ENCODE measurements at regions not wholly inside any gene's neighbourhood (a gene's known extent, or its start where the extent isn't known, plus 50 kb on each side); places are given as distances from the start of the nearest gene placed in this dataset.

- H3K36me3 Mint-ChIP-seq, result no peaks in the 10 kb centered on the region
- Histone ChIP-seq H3F3A (ENCODE audit: low read depth) (no peaks in the 10 kb centered on the region), H3K4me2 (no peak overlapping the region), H4K20me1 (ENCODE audit: low read depth) (no peaks in the 10 kb centered on the region), H3K4me3 (no peak overlapping the region), H3K27me3 (no peaks in the 10 kb centered on the region), H3K9me3 (ENCODE audit: low read depth) (no peaks in the 10 kb centered on the region), H3K4me1 (no peaks in the 10 kb centered on the region), H3K27ac (no peak overlapping the region), H3K9ac (no peak overlapping the region), H2AFZ (replicated peaks) (no peak overlapping the region), H3K79me2 (ENCODE audit: low read depth) (no peaks in the 10 kb centered on the region), H3K36me3 (no peaks in the 10 kb centered on the region)
- H3K4me1 Mint-ChIP-seq, result peaks cover 3% of the 10 kb centered on the region
- H3K27me3 Mint-ChIP-seq (ENCODE audit: insufficient read depth, low read depth), result peaks cover 7% of the 10 kb centered on the region
- H3K4me3 Mint-ChIP-seq, result no peak overlapping the region
- H3K9me3 Mint-ChIP-seq, result no peaks in the 10 kb centered on the region
- H3K27ac Mint-ChIP-seq, result no peak overlapping the region
- no peak for TF ChIP-seq CTCF (IDR thresholded peaks at IDR 0.05)
- DNase-seq (ENCODE audit: low spot score), result no peak
These were observed 56.5 kb upstream of the CTBP2 start for GRCh38 chr10:125216861-125217260.

GRCh38 chr10:125216309-125216708 lies 55.9 kb upstream of the CTBP2 start:
- H3K4me3 Mint-ChIP-seq, result no peak overlapping the region
- no peak overlapping the region for H3K4me2 ChIP-seq
- no peak overlapping the region for H3K27ac Mint-ChIP-seq
- no peak overlapping the region for H3K27ac ChIP-seq
- H3K4me3 ChIP-seq, result no peak overlapping the region
- H3F3A ChIP-seq (ENCODE audit: low read depth), result no peaks in the 10 kb centered on the region
- H3K79me2 ChIP-seq (ENCODE audit: low read depth), result no peaks in the 10 kb centered on the region
- no peaks in the 10 kb centered on the region for H3K36me3 ChIP-seq
- no peaks in the 10 kb centered on the region for H3K9me3 ChIP-seq (ENCODE audit: low read depth)
- peaks cover 3% of the 10 kb centered on the region for H3K4me1 Mint-ChIP-seq
- H2AFZ ChIP-seq (replicated peaks), result no peak overlapping the region
- no peaks in the 10 kb centered on the region for H4K20me1 ChIP-seq (ENCODE audit: low read depth)
- H3K4me1 ChIP-seq, result no peaks in the 10 kb centered on the region
- no peaks in the 10 kb centered on the region for H3K27me3 ChIP-seq
- H3K36me3 Mint-ChIP-seq, result no peaks in the 10 kb centered on the region
- TF ChIP-seq EZH2 (IDR thresholded peaks at IDR 0.05) (no peak), EZH2phosphoT487 (IDR thresholded peaks at IDR 0.05) (no peak), CTCF (IDR thresholded peaks at IDR 0.05) (no peak)
- H3K27me3 Mint-ChIP-seq (ENCODE audit: insufficient read depth, low read depth), result peaks cover 7% of the 10 kb centered on the region
- H3K9me3 Mint-ChIP-seq, result no peaks in the 10 kb centered on the region
- DNase-seq (ENCODE audit: low spot score), result no peak
- H3K9ac ChIP-seq, result no peak overlapping the region

DNA sequence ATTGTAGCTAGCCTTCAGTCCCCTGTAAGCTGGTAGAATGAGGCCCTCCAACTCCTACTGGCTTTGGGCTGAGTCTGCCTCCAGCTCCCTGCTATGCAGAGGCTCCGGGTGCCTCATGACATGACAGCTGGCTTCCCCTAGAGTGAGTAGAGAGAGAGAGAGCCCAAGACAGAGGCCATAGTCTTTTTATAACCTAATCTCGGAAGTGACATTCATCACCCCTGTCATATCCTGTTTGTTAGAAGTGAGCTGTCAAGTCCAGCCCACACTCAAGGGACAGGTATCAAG lies 53.9 kb upstream of the CTBP2 start:
- Mint-ChIP-seq H3K27me3 (ENCODE audit: insufficient read depth, low read depth) (peaks cover 6% of the 10 kb centered on the region), H3K27ac (no peak overlapping the region), H3K9me3 (no peaks in the 10 kb centered on the region), H3K4me1 (peaks cover 4% of the 10 kb centered on the region), H3K36me3 (no peaks in the 10 kb centered on the region), H3K4me3 (no peak overlapping the region)
- Histone ChIP-seq H4K20me1 (ENCODE audit: low read depth) (no peaks in the 10 kb centered on the region), H3K27me3 (no peaks in the 10 kb centered on the region), H3F3A (ENCODE audit: low read depth) (no peaks in the 10 kb centered on the region), H3K79me2 (ENCODE audit: low read depth) (no peaks in the 10 kb centered on the region), H3K9ac (no peak overlapping the region), H3K36me3 (no peaks in the 10 kb centered on the region), H2AFZ (replicated peaks) (no peak overlapping the region), H3K4me1 (no peaks in the 10 kb centered on the region), H3K9me3 (ENCODE audit: low read depth) (no peaks in the 10 kb centered on the region), H3K4me3 (no peak overlapping the region), H3K4me2 (no peak overlapping the region), H3K27ac (no peak overlapping the region)
- no peak for TF ChIP-seq EZH2 (IDR thresholded peaks at IDR 0.05)
- TF ChIP-seq EZH2phosphoT487 (IDR thresholded peaks at IDR 0.05), result no peak
- no peak for TF ChIP-seq CTCF (IDR thresholded peaks at IDR 0.05)
- no peak for DNase-seq (ENCODE audit: low spot score)

All from neural progenitor cell (in vitro differentiated cells).